ENCODE measurements at regions not wholly inside any gene's neighbourhood (a gene's known extent, or its start where the extent isn't known, plus 50 kb on each side); places are given as distances from the start of the nearest gene placed in this dataset.

DNA sequence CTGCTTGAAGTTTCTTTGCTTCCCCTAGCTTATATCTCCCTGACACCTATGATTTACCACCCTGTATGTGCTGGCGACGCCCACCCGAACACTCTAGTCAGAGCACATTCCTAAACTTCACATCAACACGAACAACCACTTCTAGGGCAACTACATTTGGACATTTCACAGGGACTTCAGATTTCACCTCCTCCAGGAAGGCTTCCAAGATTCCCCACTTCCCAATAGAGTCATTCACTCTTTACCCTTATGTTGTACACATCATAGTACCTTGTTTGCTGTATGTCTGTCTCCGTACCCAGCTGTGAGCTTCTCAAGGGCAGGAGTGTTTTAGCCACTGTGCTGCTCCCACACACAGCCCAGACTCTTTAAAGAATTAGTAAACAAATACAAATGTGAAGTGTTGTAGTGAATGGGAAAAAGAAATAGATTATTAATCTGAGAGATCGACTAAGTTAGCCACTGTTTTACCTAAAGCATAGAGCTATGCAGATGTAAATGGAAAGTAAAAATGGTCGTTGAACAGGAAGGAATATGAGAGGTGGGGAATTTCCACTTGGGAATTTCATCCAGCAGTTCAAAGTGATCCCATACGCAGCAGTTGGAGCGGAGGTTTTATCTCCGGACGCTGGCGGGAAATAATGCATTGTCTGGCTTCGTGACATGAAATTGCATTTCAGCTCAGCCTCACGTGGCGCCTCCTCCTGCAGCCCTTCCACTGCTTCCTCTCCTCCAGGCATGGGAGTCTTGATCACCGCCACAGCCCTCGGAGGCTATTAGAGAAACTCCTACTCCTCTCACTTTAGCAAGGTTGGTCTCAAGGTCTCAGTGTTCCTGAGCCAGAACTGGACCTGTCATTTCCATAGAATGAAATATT, 233.4 kb upstream of the COPS8 start:
- DNase-seq (ENCODE audit: low spot score), result no peak

DNA sequence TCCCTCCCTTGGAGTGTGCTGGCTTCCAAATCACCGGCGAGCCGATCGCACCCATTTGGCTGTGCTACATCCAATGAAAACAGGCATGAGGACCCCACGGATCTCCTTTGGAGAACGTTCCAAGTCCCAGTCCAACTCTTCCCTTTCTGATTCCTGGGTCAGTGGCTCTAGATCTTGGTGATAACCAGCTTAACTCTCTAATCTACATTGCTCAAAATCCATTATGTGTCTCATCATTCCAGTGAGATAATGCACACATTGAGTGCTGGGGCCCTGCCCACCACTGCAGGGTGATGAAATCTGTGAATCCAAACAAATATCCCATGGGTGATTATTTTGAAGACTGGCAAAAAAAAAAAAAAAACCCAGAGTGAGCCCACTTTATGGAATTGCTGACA, 232.7 kb upstream of the COPS8 start:
- no peak for DNase-seq (ENCODE audit: low spot score)

DNA sequence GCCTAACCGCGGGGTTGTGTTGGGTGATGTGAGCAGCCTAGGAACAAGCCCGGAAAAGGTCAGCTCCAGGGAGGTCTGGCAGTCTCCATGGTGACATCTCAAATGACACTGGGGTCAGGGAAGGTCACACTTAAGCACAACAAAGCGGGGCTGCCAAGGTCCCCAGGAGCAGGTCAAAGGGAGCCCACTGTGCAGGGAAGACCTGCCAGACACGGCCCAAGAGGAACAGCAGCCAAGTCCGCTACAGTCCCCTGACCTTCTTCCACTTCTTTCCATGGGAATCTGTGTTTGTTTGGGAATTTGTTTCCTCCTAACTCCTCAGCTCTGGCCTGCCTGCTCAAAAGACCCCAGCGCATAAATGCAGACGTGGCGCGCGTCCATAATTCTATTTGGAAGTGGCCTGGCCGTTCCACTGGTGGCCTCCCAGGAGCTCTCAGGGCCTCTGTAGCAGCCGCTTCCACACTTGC, 232.1 kb upstream of the COPS8 start:
- no peak for DNase-seq (ENCODE audit: low spot score)

DNA sequence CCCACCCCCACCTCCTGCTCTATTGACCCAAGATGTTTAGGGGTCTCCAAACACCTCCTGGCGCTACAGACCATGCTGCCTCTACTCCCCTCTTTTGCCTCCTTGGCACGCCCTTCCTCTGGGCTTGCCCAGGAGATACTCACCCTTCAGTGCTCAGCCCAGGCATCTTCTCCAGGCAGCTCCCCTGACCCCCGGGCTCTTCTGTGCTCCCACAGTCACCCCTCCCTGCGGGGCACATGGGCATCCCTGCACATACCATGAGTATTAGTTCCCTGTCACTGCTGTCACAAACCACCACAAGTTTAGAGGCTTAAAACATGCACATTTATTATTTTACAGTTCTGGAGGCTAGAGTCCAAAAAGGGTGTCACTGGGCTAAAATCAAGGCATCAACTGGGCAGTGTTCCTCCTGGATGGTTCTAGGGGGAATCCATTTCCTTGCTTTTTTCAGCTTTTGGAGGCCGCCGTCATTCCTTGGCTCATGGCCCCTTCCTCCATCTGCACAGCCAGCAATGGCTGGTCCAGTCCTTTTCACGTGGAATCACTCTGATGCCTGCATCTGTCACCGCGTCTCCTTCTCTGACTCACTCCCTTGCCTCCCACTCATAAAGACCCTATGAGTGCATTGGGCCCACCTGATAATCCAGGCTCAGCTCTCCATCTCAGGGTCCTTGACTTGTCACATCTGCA, 230.4 kb upstream of the COPS8 start:
- no peak for DNase-seq (ENCODE audit: low spot score)

DNA sequence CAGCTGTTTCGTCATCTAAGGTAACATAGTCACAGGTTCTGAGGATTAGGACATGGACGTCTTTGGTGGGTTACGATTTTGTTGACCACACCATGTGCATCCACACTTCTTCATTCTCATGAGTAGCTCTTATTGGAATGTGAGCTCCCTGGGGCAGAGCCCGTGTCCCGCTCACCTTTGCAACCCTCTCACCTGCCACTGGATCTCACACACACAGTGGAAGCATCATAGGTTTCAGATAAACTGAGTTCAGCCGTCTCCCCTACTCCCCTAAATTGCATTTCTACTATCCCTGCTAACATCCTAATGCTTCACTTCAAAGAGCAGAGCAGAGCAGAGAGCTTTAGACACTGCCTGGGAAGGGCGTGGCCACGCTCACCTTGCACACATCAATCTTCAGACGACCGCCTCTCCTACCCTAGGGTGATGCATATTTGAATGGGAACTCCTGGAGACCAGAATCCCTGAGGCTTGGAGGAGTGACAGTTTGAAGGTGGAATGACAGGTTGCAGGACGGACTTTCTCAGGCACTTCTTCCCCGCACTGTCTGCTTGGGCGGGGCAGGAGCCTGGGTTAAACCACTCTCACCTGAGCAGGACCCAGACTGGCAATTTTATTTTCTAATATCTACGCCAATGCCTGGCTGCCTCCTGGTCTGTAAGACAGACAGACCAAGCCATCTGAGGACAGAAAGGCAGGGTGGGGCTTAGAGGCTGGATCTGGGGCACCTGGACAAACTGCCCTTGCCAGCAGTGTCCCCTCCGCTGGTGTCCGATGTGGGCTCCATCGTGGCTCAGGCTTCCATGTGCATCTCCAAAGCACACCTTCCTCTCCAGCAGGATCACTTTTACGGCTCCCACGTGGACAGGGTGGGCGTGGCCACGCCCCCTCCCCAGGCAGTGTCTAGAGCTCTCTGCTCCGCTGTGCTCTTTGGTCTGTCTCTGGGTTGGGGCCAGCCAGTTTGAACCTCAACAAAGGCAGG, 229.5 kb upstream of the COPS8 start:
- DNase-seq (ENCODE audit: low spot score), result no peak

DNA sequence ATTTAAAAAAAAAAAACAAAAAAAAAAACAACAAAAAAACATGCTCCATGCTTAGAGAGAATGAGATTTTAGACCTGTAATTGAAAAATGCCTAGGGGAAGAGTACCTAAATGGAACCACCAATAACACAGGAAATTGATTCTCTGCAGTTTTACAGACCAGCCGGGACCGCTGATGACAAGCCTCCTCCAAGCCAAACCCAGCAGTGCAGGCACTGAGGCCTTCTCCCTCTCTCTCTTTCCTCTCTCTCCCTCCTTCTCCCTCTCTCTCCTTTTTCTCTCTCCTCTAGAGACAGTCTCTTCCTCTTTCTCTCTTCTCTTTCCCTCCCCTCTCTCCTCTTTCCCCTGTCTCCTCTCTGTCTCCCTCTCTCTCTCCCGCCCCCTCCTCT, 228.8 kb upstream of the COPS8 start:
- DNase-seq (ENCODE audit: low spot score), result no peak

DNA sequence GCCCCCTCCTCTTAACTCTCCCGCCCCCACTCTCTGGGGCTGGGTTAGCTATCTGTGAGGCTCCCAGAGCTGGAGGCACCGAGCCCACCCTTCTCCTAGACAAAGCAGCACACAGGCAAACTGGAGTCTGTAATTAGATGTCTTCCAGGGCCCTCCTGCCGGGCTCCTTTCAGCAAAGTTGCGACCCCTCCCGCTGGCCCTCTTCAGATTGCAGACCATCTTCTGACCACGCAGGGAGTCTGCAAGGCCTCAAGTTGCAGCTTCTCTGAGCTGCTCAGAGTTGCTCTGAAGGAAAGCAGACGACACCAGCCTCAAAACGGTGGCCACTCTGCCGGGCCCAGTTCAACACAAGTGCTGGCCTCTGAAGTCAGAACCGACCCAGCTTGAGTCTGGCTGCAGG, 228.4 kb upstream of the COPS8 start:
- DNase-seq (ENCODE audit: low spot score), result no peak

DNA sequence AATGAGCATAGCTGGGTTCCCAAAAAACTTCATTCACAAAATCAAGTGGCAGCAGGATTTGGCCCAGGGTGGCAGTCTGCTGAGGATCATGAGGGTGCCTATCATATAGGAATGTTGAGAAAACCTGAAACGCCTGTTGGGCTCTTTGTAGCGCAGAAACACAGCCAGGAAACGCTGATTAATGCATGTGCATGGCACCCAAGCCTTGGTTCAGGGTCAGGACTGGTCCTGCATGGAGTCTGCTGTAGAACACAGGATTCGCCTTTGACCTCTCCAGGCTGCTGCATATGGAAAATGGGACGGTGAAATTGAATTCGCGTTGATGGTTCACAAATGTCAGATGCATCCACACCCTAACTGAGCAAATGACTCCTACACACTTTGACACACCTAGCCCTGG, 227.9 kb upstream of the COPS8 start:
- DNase-seq (ENCODE audit: low spot score), result no peak

DNA sequence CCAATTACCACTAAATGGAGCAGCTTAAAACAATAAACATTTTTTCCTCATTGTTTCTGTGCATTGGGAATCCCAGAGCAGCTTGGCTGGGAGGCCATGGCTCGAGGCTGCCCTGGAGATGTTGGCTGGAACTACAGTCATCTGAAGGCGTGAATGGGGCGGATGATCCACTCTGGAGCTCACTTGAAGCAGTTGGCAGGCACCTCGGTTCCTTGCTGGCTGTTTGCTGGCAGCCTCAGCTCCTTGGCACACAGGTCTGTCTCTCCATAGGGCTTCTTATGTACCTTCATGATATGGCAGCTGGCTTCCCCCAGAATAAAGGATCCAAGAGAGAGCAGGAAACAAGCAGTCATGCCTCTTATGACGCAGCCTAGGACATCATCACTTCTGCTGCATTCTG, 227.0 kb upstream of the COPS8 start:
- DNase-seq (ENCODE audit: low spot score), result no peak

DNA sequence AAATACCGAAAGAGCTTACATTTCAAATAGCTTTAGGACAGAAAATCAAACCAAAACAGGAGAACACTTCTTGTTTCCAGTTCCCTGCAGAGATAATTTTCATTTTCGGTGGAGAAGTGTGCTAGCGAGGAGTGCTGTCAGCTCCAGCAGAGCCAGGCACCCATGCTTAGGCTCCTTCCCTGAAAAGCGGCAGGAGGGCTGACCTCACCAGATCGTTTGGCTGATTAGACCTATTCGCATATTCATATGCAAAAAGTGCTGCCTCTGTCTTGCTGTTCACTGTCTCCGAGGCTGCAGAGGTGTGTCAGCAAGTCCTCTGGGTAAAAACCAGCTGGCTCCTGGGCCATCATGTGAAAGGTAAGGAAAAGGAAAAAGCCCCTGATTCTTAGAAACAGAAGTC, 225.8 kb upstream of the COPS8 start:
- DNase-seq (ENCODE audit: low spot score), result no peak

DNA sequence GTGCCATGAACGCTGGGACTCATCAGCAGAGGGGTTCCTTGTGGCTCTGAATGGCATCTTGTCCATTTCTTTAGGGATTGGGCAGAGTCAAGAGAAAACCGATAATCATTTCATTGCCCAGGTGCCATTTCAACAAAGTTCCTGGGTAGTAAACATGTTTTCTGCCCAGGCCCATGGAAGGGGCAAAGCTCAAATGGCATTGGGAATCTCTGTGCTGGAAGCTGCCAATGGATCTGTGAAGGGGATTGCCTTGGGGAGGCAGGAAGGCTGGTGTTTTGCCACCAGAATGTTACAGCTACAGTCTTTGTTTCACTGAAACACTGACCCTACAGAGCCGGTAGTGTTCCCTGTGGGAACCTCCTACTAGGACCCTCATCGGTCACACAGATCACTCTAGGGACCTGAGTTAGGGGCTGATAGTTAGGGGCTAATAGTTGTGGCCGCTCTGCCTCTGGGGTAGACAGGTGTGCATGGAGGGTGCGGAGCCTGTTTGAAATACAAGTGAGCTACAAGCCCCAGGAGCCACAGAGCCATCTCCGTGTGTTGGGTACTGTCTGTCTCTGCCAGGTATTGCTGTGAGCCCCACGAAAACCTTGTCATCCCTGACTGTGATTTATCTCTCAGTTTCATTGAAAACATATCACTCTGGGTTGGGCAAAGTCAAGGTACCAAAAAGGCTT, 224.4 kb upstream of the COPS8 start:
- DNase-seq (ENCODE audit: low spot score), result no peak

DNA sequence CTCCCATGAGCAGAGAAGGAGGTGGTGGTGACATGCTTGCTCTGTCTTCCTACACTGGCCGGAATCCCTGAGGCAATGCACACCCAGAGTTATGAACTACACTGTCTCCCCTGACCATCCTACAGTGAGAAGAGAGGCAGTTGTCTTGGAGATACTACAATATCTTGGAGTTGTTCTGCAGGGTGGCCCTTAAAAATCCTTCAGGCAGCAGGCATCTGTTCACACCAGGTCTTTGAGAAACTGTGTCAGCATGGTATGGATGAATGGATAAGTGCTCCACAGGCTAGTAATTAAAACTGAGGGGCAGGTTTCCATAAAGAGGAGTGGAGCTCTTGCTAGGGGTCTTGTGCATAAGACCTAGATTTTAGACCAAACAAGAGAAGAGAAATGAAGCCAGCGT, 223.7 kb upstream of the COPS8 start:
- DNase-seq (ENCODE audit: low spot score), result no peak

DNA sequence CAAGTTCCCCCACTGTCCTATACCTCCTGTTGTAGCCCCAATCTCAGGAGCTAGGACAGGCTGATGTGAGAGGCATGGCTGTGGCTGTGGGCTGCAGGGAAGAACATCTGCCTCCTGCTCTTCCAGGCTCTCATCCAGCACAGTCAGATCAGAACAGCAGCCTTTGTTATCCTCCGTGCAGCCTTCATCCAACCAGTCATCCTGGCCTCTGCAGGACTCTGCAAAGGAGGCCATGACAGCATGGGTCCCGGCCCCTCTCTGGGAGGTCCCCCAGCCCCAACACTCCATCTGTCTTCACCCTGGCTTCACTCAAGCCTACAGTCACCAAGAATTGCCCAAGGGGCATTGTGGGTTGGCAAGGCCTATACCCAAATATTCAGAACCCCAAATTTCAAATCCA, 223.2 kb upstream of the COPS8 start:
- no peak for DNase-seq (ENCODE audit: low spot score)

DNA sequence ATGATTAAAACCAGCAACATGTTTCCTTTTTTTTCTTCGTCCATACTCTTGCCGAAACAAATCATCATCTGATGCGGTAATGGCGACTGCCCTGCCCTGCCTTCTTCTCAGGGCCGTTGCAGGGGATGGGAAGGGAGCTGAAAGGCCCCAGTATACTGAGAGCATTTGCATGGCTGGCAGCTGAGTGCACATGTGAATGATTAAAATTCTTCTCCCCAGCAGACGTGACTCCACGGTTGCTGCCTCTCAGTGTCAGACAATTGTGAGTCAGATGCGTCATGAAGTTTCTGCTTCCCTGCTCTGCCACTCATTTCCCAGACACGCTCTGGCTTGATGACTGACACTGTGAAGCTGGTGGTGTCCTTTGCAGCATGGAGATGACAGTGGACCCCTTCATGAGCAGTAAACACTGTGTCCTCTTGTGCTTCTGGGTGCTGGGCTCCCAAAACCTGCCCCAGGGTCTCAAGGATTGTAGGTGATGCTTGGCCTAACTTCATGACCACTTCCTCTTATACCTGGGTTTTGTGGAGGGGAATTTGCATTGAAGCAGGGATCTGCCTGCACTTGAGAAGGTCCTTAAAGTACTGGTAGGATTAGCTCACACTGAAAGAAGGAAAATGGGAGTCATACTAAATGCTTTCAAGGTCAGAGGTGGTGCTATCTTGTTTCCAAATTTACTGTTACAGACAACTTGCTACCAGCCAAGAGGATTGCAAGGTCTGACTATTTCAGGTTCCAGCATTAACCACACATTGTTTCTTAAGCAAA, 222.5 kb upstream of the COPS8 start:
- DNase-seq (ENCODE audit: low spot score), result no peak

DNA sequence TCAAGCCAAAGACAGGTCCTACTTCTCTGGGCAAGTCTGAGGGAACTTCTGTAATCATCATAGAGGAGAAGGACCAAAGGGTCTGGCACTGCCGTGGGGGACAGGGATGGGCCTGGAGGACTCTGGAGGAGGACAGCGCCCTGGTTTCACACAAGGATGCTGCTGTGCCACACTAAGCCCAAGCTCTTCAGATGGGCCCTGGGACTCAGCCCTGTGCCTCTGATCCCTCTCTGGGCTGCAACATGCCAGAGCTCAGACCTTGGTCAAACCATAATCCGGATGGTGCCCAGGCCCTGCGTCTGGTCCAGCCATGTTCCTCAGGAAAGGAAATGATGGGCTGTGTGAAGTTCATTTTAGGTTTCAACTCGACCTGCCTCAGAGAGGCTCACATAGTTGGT, 222.0 kb upstream of the COPS8 start:
- DNase-seq (ENCODE audit: low spot score), result no peak

DNA sequence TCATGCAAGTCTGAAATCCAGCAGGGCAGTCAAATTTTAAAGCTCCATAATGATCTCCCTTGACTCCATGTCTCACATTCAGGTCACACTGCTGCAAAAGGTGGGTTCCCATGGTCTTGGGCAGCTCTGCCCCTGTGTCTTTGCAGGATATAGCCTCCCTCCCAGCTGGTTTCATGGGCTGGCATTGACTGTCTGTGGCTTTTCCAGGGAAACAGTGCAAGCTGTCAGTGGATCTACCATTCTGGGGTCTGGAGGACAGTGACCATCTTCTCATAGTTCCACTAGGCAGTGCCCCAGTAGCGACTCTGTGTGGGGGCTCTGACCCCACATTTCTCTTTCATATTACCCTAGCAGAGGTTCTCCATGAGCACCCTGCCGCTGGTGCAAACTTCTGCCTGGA, 220.6 kb upstream of the COPS8 start:
- DNase-seq (ENCODE audit: low spot score), result no peak

DNA sequence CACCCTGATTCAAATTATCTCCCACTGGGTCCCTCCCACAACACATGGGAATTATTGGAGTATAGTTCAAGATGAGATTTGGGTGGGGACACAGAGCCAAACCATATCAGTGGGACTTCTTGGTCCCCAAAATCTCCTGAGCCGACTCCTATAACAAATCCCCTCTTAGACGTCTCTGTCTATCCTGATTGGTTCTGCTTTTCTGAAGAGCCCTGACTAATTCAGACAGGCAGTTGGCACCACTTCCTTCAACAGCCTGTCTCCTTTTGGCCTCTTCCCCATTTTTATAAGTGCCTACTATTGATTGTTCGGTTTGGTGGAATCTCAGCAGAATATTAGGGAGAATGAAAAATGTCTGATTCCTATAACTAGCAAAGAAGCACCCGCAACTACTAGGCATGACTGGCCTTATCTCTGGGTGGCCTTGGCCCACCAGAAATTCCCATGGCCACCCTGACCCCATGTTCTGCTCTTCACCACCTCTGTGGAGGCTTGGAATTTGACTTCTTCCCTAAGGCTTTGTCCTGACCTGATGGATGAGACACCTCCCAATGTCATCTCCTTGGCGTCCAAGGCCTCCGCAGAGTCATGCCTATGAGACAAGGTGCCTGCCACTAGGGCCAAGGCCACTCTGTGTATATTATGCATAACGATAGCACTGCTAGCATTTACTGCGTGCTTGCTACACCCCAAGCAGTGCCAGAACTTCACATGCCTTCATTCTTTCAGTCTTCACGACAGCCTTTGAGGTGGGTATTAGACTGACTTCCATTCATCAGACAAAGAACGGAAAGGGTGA, 218.9 kb upstream of the COPS8 start:
- DNase-seq (ENCODE audit: low spot score), result no peak

DNA sequence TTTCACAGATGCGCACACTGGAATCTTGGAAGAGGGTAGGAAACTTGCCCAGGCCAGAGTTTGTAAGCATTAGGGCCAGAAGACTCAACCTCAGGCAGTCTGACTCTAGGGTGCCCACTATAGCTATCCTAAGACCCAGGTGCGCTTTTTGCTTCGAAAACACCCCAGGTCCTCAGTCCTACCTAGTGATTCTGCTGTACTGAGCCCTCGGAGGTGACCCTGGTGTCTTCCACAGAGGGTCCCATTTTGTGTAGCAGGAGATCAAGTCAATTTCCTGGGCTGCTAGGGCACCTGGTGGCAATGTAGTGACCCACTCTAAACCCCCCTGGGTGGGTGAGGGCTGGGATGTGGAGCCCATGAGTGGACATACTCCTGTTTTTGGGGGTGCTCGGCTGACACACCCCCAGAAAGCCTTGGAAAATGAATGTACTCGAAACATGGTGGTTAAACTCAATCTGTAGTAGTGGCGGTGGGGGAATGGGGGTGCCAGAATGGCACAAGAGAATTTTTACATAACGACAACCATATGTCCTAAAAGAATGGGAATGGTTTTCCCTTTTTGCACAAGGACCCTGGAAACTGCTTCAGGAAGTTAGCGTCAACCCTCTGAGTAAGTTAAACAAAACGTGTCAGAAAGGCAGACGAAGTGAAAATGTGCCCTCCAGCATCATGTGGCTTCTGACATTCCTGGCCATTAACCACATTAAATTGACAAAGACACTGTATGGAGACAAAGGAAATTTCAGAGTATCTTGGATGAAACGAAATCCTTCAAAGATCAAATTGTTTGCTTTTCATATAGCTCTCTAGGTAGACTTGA, 218.0 kb upstream of the COPS8 start:
- DNase-seq (ENCODE audit: low spot score), result peak; percentile 89

DNA sequence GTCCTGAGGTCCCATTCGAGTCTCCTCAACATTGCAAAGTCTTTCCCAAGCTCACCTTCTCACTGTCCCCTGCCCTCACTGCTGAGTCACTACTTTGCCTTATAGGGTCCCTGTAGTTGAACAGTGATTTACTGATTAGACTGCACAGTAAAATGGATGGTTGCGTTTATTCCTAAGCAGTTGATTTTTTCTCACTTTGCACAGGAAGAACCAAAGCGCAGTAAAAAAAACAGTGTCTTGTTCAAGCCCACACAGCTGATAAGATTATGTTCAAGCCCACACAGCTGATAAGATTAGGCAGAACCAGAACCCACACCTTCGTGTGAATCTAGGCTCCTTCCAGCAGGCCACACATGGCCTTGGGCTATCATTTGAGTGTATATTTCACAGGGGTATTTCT, 215.3 kb upstream of the COPS8 start:
- DNase-seq (ENCODE audit: low spot score), result no peak
